Endothelial cell of umbilical vein (primary cell): ENCODE measurements at regions not wholly inside any gene's neighbourhood (a gene's known extent, or its start where the extent isn't known, plus 50 kb on each side); places are given as distances from the start of the nearest gene placed in this dataset.

Experiments
- BruUV-seq: library from RNA; stranded (reverse); fragments of 400-500 nt; replicated peaks from 2 replicates; lab custom pipeline; 2021; lab: Mats Ljungman, UMichigan
- CTCF ChIA-PET: fragments of 300-600, 350-600 bp; sonication (Branson Sonifier 250); formaldehyde crosslinking; loops from one replicate; lab custom pipeline; 2021; ENCODE audit warnings: antibody characterized with exemption, inconsistent platforms; lab: Charles Lee
- POLR2A ChIA-PET: fragments of 300-600, 350-600 bp; sonication (Branson Sonifier 250); formaldehyde crosslinking; loops from one replicate; lab custom pipeline; 2021; ENCODE audit warnings: antibody characterized with exemption, inconsistent platforms; lab: Charles Lee
- DNase-seq: peaks from one replicate; pipeline ENCODE4 v3.0.0-alpha.2; 2011; ENCODE audit warnings: low read depth, low spot score
- FAIRE-seq: peaks from 2 replicates; lab custom pipeline; 2011; peaks lifted over from hg19 to GRCh38; lab: Jason Lieb, UNC
- H2AFZ ChIP-seq: 2 replicates; pipeline ENCODE4 v1.6.0; 2012; ENCODE audit warnings: low read depth, low read length, control low read depth, inconsistent platforms
- H3K27ac ChIP-seq: 2 replicates; pipeline ENCODE4 v1.5.1; 2011; ENCODE audit warnings: low read depth, mild to moderate bottlenecking, control low read depth, low read length, moderate library complexity; ENCODE audit not compliant: insufficient read depth
- H3K27me3 ChIP-seq, 2 experiments: 2 replicates each; pipeline versions ENCODE4 v1.6.0 to v1.6.1; 2011; ENCODE audit warnings: low read length in 2 of 2, mixed read lengths in 1 of 2; ENCODE audit not compliant: control insufficient read depth in 2 of 2, insufficient read depth in 2 of 2
- H3K36me3 ChIP-seq, 2 experiments: 2 replicates in 1 of 2; 3 replicates in 1 of 2; pipeline ENCODE4 v1.5.1; 2011; ENCODE audit warnings: low read length in 2 of 2, mild to moderate bottlenecking in 1 of 2, moderate library complexity in 1 of 2; ENCODE audit not compliant: control insufficient read depth in 2 of 2, insufficient read depth in 2 of 2; ENCODE audit errors: extremely low read depth in 1 of 2
- H3K4me1 ChIP-seq: 3 replicates; pipeline ENCODE4 v1.5.1; 2011; ENCODE audit warnings: mild to moderate bottlenecking, low read length; ENCODE audit not compliant: control insufficient read depth, insufficient read depth; ENCODE audit errors: extremely low read depth
- H3K4me2 ChIP-seq: 2 replicates; pipeline ENCODE4 v1.6.1; 2011; ENCODE audit warnings: low read length, control low read depth, mixed read lengths; ENCODE audit not compliant: insufficient read depth
- H3K4me3 ChIP-seq, 3 experiments: fragments of 200-600 bp in 1 of 3; sonication (generic), shearing (Covaris generic) in 1 of 3; replicated peaks in 1 of 3; 2 replicates each; pipeline ENCODE4 v1.5.1; 2011 to 2016; ENCODE audit warnings: control low read depth in 3 of 3, low read length in 3 of 3, mild to moderate bottlenecking in 2 of 3, inconsistent platforms in 1 of 3, low read depth in 1 of 3, moderate library complexity in 1 of 3; ENCODE audit not compliant: insufficient read depth in 1 of 3
- H3K79me2 ChIP-seq: 2 replicates; pipeline ENCODE4 v1.6.0; 2012; ENCODE audit warnings: low read length, inconsistent platforms; ENCODE audit not compliant: control insufficient read depth, insufficient read depth
- H3K9ac ChIP-seq: replicated peaks from 2 replicates; pipeline ENCODE3; 2011; ENCODE audit warnings: low read length, control low read depth; ENCODE audit not compliant: insufficient read depth; ENCODE audit errors: extremely low read depth
- H3K9me1 ChIP-seq: replicated peaks from 3 replicates; pipeline ENCODE4 v1.6.0; 2011; ENCODE audit warnings: mild to moderate bottlenecking, low read length; ENCODE audit not compliant: control insufficient read depth, insufficient read depth; ENCODE audit errors: extremely low read depth
- H3K9me3 ChIP-seq: replicated peaks from 2 replicates; pipeline ENCODE4 v1.5.1; 2012; ENCODE audit warnings: low read length, inconsistent platforms; ENCODE audit not compliant: control insufficient read depth, insufficient read depth
- H4K20me1 ChIP-seq: replicated peaks from 2 replicates; pipeline ENCODE3; 2011; ENCODE audit warnings: mild to moderate bottlenecking, low read length; ENCODE audit not compliant: control insufficient read depth, insufficient read depth; ENCODE audit errors: extremely low read depth
- EZH2 ChIP-seq: IDR thresholded peaks from 2 replicates; pipeline ENCODE4 v1.6.1; 2012; ENCODE audit warnings: borderline replicate concordance, low read depth, mild to moderate bottlenecking, moderate library complexity, low read length, inconsistent platforms; ENCODE audit not compliant: severe bottlenecking
- FOS ChIP-seq: IDR thresholded peaks from 2 replicates; pipeline ENCODE4 v1.6.1; 2011; ENCODE audit warnings: mild to moderate bottlenecking, low read length, moderate library complexity, borderline replicate concordance; ENCODE audit not compliant: insufficient read depth
- GATA2 ChIP-seq: IDR thresholded peaks from 2 replicates; pipeline ENCODE4 v1.7.0; 2011; ENCODE audit warnings: low read depth, mild to moderate bottlenecking, moderate library complexity, mixed read lengths, low read length; ENCODE audit not compliant: insufficient read length, insufficient read depth
- JUN ChIP-seq: IDR thresholded peaks from 2 replicates; pipeline ENCODE4 v1.6.1; 2011; ENCODE audit warnings: borderline replicate concordance, low read depth; ENCODE audit not compliant: insufficient read length, insufficient read depth
- MYC ChIP-seq: IDR thresholded peaks from one replicate; pipeline ENCODE4 v1.6.1; 2011; ENCODE audit warnings: mild to moderate bottlenecking, low read depth, low read length
- POLR2A ChIP-seq: IDR thresholded peaks from 2 replicates; pipeline ENCODE4 v1.6.1; 2012; ENCODE audit warnings: low read depth, mild to moderate bottlenecking, control low read depth, low read length
- POLR2AphosphoS5 ChIP-seq: IDR thresholded peaks from 2 replicates; pipeline ENCODE4 v1.6.1; 2012; ENCODE audit warnings: low read depth, mild to moderate bottlenecking, control low read depth, low read length, moderate library complexity; ENCODE audit not compliant: insufficient read depth
- dilution Hi-C: fragments of 300-500 bp; cut with MboI; formaldehyde crosslinking; loops from one replicate; pipeline ENCODE4 v1.15.0; 2019; ENCODE audit warnings: low sequenced_read_pairs; ENCODE audit not compliant: extremely low pct_ligation_motif_present
- intact Hi-C: fragments of 100-400 bp; cut with micrococcal nuclease; formaldehyde crosslinking; loops from one replicate; pipeline ENCODE4 v1.10.0; 2022
- TF ChIP-seq, protein P1 (sequence below), 2 donors: IDR thresholded peaks; 1 replicate in 1 of 2; 2 replicates in 1 of 2; pipeline ENCODE4 v1.5.1; 2011; ENCODE audit warnings: low read length in 2 of 2, mild to moderate bottlenecking in 2 of 2, moderate library complexity in 2 of 2, control low read depth in 1 of 2, inconsistent platforms in 1 of 2, low read depth in 1 of 2; ENCODE audit not compliant: insufficient read depth in 1 of 2; ENCODE audit errors: extremely low read depth in 1 of 2
- TF ChIP-seq, protein P2 (sequence below): IDR thresholded peaks from 2 replicates; pipeline ENCODE4 v1.6.1; 2011; ENCODE audit not compliant: insufficient read depth, insufficient read length

GRCh38 chr13:100797921-100798320 is 123.3 kb upstream of the TMTC4 start:
- DNase-seq (no peak), FAIRE-seq (no peak)
- Histone ChIP-seq H2AFZ (no peak overlapping the region), H3K4me1 (no peaks in the 10 kb centered on the region), H3K27me3 (no peaks in the 10 kb centered on the region), H3K79me2 (no peaks in the 10 kb centered on the region), H3K9ac (no peak overlapping the region), H4K20me1 (no peaks in the 10 kb centered on the region), H3K4me3 (no peak overlapping the region), H3K36me3 (no peaks in the 10 kb centered on the region), H3K9me1 (no peaks in the 10 kb centered on the region), H3K27ac (no peak overlapping the region), H3K9me3 (no peaks in the 10 kb centered on the region), H3K4me2 (no peak overlapping the region)
- ChIA-PET POLR2A (no interaction called here), CTCF (no interaction called here)
- dilution Hi-C loops, result no loop called here
- TF ChIP-seq, protein P1, sequence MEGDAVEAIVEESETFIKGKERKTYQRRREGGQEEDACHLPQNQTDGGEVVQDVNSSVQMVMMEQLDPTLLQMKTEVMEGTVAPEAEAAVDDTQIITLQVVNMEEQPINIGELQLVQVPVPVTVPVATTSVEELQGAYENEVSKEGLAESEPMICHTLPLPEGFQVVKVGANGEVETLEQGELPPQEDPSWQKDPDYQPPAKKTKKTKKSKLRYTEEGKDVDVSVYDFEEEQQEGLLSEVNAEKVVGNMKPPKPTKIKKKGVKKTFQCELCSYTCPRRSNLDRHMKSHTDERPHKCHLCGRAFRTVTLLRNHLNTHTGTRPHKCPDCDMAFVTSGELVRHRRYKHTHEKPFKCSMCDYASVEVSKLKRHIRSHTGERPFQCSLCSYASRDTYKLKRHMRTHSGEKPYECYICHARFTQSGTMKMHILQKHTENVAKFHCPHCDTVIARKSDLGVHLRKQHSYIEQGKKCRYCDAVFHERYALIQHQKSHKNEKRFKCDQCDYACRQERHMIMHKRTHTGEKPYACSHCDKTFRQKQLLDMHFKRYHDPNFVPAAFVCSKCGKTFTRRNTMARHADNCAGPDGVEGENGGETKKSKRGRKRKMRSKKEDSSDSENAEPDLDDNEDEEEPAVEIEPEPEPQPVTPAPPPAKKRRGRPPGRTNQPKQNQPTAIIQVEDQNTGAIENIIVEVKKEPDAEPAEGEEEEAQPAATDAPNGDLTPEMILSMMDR (IDR thresholded peaks at IDR 0.05; ENCODE audit: extremely low read depth in 1 of 2, insufficient read depth in 1 of 2, low read depth in 1 of 2, low read length in 2 of 2), result no peak
- no peak for TF ChIP-seq GATA2
- no peak for TF ChIP-seq MYC
- TF ChIP-seq, protein P2, sequence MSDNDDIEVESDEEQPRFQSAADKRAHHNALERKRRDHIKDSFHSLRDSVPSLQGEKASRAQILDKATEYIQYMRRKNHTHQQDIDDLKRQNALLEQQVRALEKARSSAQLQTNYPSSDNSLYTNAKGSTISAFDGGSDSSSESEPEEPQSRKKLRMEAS, result no peak
- TF ChIP-seq EZH2, result no peak
- no peak for TF ChIP-seq POLR2A
- no peak for TF ChIP-seq POLR2AphosphoS5
- no peak for TF ChIP-seq JUN
- TF ChIP-seq FOS, result no peak
- no TSS peak for BruUV-seq
- intact Hi-C loops, result no loop called here
